Astrocyte of the cerebellum (primary cell): ENCODE measurements at regions not wholly inside any gene's neighbourhood (a gene's known extent, or its start where the extent isn't known, plus 50 kb on each side); places are given as distances from the start of the nearest gene placed in this dataset.

ENCODE experiments used
- DNase-seq: peaks from one replicate; pipeline ENCODE4 v3.0.0-alpha.2; 2011; ENCODE audit warnings: low read depth
- H3K4me3 ChIP-seq: 2 replicates; pipeline ENCODE4 v1.5.1; 2011; ENCODE audit warnings: mild to moderate bottlenecking, low read depth, low read length, moderate library complexity
- in situ Hi-C: cut with HindIII; loops from 2 replicates; pipeline ENCODE4 v1.10.0; 2017; ENCODE audit warnings: low sequenced_read_pairs
- TF ChIP-seq, protein P1 (sequence below): IDR thresholded peaks from 2 replicates; pipeline ENCODE4 v1.5.1; 2012; ENCODE audit warnings: low read length, low read depth, moderate library complexity, mild to moderate bottlenecking; ENCODE audit errors: missing control alignments

- DNase-seq, result peak; percentile 75
- no peak overlapping the region for H3K4me3 ChIP-seq
- in situ Hi-C loops, result no loop called here
- TF ChIP-seq, protein P1, sequence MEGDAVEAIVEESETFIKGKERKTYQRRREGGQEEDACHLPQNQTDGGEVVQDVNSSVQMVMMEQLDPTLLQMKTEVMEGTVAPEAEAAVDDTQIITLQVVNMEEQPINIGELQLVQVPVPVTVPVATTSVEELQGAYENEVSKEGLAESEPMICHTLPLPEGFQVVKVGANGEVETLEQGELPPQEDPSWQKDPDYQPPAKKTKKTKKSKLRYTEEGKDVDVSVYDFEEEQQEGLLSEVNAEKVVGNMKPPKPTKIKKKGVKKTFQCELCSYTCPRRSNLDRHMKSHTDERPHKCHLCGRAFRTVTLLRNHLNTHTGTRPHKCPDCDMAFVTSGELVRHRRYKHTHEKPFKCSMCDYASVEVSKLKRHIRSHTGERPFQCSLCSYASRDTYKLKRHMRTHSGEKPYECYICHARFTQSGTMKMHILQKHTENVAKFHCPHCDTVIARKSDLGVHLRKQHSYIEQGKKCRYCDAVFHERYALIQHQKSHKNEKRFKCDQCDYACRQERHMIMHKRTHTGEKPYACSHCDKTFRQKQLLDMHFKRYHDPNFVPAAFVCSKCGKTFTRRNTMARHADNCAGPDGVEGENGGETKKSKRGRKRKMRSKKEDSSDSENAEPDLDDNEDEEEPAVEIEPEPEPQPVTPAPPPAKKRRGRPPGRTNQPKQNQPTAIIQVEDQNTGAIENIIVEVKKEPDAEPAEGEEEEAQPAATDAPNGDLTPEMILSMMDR, result no peak
Measured at GRCh38 chr7:136133551-136133950, 156.4 kb upstream of the MTPN start.

- TF ChIP-seq, protein P1, result no peak
- no peak for DNase-seq
- H3K4me3 ChIP-seq, result no peak overlapping the region
- in situ Hi-C loops, result no loop called here
Measured at GRCh38 chr7:136131304-136131630, 154.1 kb upstream of the MTPN start.

DNA sequence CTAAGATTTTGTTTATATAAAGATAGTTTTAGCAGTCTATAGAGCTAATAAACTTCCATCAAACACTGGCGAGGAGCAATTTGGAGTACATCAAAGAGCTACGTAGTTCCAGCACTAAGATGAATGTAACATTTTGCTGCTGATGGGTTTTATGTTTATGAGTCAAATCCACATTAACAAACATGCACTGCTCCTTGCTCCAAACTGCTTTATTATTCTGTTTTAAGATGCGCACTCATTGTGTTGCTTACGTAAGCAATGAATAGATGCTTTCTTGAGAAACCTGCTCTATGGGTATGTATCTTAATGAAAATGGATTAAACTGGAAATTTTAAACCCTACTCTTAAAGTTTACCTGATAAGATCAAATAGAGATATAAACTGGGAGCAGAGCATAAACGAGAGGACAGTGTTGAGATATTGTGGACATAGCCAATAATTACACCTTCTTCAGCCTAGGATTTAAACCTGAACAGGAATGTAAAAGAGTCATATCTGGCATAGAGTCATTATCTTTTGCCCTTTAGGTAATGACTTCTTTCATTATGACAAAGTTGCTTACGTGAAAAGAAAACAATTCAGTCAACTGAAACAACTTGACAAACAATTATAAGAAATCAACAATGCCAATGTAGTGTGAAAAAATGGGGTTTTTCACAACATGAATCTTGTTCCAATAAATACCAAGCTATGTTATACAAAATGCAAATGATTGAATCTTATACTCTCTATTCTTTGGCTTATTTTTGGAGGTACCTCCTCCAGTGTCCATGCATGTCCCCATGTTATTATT, 153.5 kb upstream of the MTPN start:
- DNase-seq, result no peak
- in situ Hi-C loops, result no loop called here
- H3K4me3 ChIP-seq, result no peak overlapping the region
- TF ChIP-seq, protein P1, result no peak

DNA sequence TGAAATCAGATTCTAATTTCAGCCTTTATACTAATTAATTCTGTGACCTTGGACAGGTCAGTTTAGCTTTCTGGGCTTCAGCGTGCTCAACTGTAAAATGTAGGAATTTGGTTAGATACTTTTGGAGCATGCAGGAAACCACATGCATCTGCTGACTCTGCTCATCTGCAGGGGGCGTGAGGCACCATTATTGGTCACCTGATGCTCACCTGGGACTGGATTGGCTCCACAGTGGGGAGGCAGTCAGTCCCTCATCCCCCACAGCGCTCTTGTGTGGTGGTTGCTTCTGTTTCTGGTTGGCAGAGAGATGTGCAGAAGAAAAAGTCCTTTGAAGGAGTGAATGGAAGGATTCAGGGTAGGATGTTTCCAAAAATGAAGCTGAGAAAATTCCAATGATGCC, 150.9 kb upstream of the MTPN start:
- in situ Hi-C loops, result no loop called here
- TF ChIP-seq, protein P1, result no peak
- no peak overlapping the region for H3K4me3 ChIP-seq
- DNase-seq, result no peak

- H3K4me3 ChIP-seq, result no peak overlapping the region
- in situ Hi-C loops, result no loop called here
Measured at GRCh38 chr7:136123352-136123751, 146.2 kb upstream of the MTPN start.

DNA sequence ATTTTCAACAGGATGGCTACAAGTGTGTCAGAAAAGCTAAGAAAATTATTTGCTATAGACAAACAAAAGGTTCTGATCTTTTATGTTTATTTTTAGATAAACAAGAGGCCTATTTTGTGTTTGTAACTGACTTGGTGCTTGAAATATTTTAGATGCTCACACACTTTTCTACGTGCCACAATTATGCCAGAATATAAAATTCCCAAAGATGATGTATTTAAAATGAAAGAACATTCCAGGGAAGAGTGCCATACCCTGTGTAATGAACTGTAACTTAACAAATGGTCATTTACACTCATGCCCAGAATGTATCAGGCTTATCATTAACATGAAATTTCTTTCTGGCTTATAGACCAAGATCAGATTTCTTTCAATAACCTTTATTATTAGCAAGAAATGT, 144.9 kb upstream of the MTPN start:
- DNase-seq, result no peak
- TF ChIP-seq, protein P1, result no peak
- in situ Hi-C loops, result no loop called here
- no peak overlapping the region for H3K4me3 ChIP-seq

More at GRCh38 chr7:136123352-136123751, 146.2 kb upstream of the MTPN start:
- DNase-seq, result no peak
- TF ChIP-seq, protein P1, result no peak

DNA sequence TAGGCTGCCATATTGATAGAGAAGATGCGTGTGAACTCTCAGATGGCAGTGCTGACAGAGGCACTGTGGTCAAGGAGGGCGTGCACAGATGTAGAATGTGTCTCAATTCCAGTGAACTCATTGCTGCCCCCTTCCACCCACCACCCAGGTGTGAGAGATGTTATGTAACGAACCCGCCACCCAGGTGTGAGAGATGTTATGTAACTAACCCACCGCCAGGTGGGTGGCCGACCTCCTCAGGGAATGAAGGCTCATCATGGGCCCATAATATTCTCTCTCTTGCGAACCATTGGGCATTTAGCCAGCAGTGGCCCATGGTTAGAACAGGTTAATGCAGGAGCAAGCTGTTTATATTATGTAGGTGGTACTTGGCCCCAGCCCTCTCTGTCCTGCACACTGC, 140.4 kb upstream of the MTPN start:
- DNase-seq, result no peak
- in situ Hi-C loops, result no loop called here
- TF ChIP-seq, protein P1, result no peak
- no peak overlapping the region for H3K4me3 ChIP-seq
